Left hindlimb (tissue), 1 donor: ENCODE measurements at regions not wholly inside any gene's neighbourhood (a gene's known extent, or its start where the extent isn't known, plus 50 kb on each side); places are given as distances from the start of the nearest gene placed in this dataset.
"Not testable (repeated sequence)": the region's sequence is repeated elsewhere in the genome, so short reads cannot be mapped to it uniquely, and the experiment has no call there.

ENCODE experiments used
- DNase-seq: peaks from one replicate; pipeline ENCODE4 v3.0.0-alpha.2; 2018

GRCh38 chr4:4663028-4663427, 121.2 kb upstream of the STX18 start:
- no peak for DNase-seq

DNA sequence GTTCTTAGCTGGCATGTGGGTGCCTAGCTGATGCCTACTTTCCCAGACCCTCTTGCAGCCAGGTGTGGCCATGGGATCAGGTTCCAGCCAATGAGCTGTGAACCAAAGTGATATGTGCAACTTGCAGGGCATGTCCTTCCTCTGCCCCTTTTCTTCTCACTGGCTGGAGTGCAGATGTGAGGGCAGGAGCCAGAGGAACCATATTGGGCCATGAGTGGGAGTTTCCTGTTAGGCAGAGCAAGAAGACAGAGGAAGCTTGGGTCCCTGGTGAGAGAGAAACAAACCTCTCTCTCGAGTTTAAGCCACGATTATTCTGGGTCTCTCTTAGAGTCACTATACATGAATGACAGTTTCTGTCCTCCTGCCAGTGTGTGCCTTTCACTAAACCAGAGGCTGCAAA, 120.4 kb upstream of the STX18 start:
- no peak for DNase-seq

GRCh38 chr4:4659871-4660651, 118.2 kb upstream of the STX18 start:
- no peak for DNase-seq

DNA sequence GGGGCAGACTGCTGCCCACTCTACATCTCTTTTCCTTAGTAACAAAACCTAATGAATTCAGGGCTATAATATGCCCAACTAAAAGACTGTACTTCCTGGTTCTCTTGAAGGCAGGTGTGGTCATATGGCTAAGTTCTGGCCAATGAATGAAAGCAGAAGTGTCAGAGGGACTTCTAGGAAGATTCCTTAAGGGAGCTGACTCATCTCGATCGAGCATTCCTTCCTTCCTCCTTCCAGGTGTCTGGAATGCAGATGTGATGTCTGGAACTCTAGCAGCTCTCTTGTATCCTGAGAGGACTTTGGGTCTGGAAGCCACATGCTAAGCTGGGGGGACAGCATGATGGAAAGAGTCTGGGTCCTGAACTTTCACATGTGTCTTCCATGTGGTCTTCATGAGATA, 116.2 kb upstream of the STX18 start:
- no peak for DNase-seq

GRCh38 chr4:4656977-4657376, 115.1 kb upstream of the STX18 start:
- DNase-seq: no peak

DNA sequence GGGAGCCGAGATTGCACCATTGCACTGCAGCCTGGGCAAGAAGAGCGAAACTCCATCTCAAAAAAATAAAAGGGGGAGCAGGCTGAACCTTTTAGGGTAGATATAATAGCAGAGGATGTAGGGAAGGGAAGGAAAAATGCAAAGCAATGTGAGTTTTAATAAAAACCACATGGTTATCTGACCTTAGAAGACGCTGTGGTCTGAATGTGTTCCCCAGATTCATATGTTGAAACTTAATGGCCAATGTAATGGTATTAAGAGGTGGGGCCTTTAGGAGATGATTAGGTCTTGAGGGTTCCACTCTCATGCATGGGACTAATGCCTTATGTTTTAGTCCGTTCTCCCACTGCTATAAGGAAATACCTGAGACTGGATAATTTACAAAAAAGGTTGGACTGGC, 114.1 kb upstream of the STX18 start:
- no peak for DNase-seq

DNA sequence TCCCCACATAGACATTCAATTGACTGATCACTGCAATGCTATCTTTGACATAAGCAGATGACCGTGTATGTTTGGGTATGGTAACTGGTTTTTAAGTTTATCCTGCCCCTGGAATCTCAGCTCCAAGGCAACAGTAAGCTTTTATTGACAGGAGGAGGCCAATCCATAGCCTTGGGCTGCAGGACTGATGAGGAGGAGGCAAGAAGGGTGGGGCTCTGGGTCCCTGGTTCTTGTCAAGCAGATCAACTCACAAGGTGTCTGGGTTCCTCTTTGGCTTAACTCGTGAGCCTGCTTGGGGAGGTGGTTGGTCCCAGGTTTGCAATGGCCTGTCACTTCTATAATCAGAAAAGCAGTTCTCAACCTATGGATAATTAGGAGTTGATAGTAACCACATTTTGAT, 113.2 kb upstream of the STX18 start:
- DNase-seq: no peak

DNA sequence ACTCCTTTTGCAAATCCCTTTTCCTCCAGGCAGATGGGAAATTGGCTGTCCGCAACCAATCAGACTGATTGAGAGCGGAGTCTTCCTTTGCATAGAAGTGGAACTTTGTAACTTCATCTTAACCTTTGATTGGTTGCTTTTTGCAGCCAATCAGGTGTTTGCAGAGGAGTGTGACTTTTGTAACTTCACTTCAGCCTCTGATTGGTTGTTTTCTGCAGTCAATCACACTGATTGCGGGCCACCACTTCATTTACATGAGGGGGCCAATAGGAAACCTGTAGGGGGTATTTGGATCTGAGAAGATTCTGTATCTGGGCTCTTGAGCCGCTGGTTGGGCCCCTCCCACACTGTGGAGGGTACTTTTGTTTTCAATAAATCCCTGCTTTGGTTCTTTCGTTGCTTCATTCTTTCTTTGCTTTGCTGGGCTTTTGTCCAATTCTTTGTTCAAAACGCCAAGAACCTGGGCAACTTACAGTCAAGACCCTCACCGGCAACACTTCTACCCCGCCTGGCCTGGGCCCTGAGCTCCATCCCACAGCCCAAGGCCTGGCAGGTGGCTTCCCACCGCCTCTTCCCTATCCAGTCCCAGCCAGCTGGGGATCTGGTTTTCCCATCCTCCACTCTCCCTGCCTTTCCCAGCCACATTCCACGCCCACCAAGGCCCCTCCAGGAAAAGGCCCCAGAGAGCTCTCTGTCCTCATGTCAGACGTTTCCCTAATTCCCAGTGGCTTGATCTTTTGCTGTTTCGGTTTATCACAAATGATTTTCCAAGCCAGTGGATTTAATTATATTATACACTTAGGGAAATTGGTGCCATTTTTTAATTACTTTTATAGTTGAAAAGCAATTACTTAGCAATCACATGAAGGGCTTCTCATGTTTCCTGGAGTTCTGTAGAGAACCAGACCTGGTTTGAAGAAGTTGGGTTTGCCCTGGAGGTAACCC, 110.2 kb upstream of the STX18 start:
- DNase-seq: no peak

DNA sequence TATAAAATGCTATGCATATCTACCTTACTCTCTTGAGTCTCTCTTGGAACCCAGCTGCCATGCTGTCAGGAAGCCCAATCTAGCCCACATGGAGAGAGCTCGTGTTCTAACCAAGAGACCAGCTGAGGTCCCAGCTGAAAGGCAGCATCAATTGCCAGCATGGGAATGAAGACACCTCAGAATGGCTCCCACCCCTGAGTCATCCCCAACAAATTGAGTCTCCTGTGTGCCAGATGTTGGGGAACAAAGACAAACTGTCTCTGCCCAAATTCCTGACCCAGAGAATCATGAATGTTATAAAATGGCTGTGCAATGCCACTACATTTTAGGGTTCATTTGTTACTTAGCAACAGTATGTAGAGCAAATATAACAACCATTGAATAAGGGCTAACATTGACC, 105.2 kb upstream of the STX18 start:
- DNase-seq: no peak

DNA sequence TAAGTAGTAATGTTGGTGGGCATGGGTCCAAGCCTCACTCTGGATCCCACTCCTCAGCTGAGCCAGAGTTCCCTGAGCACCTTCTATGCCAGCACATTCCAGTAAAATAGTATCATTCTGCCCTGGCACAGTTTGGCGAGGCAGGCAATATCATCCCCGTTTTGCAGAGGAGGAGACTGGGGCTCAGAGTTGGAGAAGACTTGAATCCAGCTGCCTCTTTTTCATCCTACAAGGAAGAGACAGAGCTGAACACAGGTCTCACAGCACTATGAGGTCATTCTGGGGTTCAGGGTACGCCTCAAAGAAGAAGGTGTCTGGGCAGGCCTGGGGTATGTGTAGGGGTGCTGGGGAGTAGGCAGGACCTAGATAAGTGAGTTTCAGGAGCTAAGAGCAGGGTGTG, 103.9 kb upstream of the STX18 start:
- DNase-seq: no peak

DNA sequence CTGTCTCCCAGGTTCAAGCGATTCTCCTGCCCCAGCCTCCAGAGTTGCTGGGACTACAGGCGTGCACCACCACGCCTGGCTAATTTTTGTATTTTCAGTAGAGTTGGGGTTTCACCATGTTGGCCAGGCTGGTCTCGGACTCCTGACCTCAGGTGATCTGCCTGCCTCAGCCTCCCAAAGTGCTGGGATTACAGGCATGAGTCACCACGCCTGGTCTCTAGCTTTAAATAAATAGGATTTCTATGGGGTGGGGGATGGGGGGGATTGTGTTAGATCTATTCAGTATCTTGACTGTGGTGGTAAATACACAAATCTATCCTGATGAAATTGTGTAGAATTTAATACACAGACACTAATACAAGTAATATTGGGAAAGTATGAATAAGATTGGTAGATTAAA, 102.4 kb upstream of the STX18 start:
- not testable (repeated sequence) for DNase-seq

DNA sequence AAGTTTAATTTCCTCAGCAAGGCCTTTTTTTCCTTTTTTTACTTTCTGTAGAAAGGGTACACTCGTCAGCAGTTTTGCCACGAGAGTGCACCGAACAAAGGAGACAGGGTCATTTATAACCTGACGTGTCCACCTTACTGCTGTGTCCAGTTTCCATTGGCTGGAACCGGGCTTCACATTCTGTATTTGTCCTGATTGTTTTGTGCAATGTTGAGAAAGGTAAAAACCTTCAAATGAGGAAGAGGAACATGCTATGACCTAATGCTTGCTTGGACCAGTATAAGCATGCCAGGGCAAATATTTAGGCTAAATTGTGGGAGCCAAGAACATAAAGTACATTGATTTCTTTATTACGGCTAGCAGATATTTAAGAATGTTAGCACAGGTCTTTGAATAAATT, 101.9 kb upstream of the STX18 start:
- not testable (repeated sequence) for DNase-seq

- no peak for DNase-seq
Observed at GRCh38 chr4:4643306-4643705, 101.5 kb upstream of the STX18 start.

- DNase-seq: no peak
Observed at GRCh38 chr4:4642496-4643000, 100.7 kb upstream of the STX18 start.

DNA sequence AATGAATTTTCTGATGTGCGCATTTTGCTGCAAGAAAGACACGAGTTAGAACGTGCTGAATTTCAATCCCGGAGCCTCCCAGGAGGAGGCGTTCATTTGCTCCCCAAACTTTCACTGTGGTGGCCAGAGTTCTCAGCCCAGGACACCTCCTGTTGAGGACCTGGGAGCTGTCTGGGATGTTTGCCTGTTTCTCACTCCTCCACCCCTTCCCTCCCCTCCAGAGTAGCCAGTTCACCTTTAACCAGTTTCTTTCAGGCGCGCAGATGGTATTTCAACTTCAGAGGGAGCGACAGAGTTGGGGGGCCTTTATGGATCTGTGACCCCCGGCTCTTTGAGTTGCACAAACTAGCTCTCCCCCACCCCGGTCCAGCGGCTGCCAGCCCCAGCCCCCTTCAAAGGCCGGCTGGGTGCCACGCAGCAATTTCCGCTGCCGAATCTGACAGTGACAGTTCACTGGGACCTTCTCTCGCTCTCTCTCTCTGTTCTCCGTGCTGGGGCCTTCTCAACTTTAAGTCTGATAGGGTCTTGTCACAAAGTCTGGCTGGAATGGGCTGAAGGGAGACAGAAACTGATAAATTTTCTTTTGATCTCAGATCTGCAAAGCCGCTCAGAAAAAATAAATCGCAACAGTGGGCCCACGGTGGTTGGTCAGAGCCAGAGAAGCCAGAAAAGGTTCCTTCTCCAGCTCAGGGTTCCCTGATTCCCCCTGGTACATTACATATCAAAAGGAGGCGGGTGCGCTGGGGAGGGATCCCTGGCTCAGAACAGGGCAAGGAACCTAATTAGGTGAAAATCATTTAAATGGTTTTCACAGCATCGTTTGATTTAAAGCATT, 100.0 kb upstream of the STX18 start:
- DNase-seq: no peak

DNA sequence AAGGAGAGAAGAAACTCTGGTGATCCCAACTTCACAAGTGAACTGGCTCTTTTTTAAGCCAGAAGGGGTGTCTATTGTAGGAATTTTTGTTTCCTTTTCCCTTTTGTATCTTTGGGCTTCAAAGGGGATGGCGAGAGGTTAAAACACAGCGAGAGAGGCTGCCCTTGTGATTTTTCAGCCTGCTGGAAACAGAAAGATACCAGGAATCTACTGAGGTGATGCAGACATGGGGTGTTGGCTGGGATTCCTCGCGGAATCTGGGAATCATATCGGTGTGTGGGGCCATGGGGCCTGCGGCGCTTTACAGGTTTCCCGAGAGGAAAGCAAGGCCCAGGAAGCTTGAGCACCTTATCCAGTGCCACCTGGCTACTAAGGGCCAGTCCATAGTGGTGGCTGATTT, 99.4 kb upstream of the STX18 start:
- DNase-seq: no peak

DNA sequence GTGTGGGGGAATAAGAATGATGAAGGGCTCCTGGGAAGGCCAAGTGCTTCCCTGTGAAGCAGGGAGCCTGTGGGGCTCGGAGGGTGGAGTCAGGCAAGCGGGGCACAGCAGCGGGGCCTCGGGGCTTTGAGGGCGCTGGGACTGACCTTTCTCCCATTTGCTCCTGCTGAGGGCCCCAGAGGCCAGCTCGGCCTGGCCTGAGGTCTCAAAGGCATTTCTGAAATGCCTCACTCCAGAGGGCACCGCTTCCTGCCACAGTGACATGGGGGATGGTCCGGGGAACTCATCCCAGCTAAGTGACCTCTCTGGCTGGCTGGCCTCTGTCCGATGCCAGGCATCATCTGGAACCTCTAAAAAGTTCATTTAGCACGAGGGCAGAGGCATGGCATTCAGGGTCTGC, 98.8 kb upstream of the STX18 start:
- no peak for DNase-seq

GRCh38 chr4:4639370-4639769, 97.5 kb upstream of the STX18 start:
- no peak for DNase-seq

GRCh38 chr4:4637710-4638109, 95.9 kb upstream of the STX18 start:
- no peak for DNase-seq

GRCh38 chr4:4633431-4633830, 91.6 kb upstream of the STX18 start:
- DNase-seq: no peak

DNA sequence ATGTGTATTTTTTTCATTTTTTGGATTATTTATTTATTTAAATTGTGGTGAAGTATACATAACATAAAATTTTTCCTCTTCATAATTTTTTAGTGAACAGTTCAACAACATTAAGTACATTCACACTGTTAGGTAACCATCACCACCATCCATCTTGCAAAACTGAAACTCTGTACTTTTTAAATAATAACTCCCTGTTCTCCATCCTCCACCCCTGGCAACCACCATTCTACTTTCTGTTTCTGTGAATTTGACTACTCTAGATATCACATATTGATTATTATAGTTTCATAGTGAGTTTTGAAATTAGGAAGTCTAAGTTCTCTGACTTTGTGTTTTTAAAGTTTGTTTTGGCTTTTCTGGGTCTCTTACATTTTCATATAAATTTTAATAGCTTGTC, 89.3 kb upstream of the STX18 start:
- DNase-seq: no peak

DNA sequence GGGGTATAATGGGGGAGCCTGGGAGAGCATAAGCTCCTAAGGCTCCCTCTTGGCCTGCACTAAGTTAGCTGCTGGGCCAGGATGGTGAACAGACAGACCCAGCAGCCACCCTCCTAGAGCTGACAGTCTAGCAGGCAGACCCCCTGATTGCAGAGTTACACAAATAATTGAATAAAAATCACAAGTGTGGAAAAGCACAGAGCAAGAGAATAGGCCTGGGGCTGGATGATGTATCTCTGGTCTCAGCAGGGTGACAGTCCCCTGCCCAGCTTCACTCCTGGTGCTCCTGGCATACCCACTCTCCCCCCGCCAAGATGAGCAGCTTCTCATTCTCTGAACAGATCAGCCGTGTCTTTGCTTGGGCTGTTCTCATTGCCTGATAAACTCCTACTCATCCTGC, 86.1 kb upstream of the STX18 start:
- no peak for DNase-seq

DNA sequence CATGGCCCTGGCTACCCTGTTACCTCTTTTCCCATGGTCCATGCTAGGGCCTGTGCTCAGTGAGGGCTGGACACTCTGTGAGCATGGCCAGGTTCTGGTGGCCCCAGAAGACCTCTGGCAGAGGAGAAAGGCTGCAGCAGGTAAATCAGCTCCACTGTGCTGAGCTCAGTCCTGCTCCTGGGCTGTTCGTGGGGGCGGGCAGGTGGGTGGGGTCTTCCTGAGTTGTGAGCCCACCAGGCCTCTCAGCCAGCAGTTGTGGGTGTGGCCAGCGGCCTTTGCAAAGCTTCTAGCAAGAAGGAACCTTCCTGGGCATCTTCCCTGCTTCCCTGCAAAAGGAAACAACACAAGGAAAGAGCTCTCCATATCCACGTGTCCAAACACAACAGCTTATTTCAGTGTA, 85.3 kb upstream of the STX18 start:
- no peak for DNase-seq
